Epidermal melanocyte (primary cell): ENCODE measurements at regions not wholly inside any gene's neighbourhood (a gene's known extent, or its start where the extent isn't known, plus 50 kb on each side); places are given as distances from the start of the nearest gene placed in this dataset.

Experiments
- DNase-seq: peaks from one replicate; pipeline ENCODE4 v3.0.0; 2011; ENCODE audit warnings: low spot score; ENCODE audit not compliant: insufficient read length

DNA sequence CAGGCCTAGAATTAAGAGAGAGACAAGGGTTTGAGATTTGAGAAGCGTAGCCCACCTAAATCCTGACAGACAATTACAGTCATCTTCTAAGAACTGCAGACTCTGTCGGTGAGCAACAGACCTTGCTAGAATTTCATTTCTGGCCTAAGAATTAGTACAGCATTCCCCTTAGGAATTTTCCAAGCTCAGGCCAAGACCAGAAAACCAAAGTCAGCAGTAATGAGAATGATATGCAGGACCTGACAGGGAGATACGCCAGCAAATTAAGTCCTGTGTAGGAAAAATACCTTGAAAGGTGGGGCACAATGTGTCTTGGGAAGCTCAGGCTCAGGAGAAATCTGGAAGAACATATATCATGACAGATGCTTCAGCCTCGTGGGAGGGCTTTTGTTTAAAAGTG lies 52.7 kb upstream of the HERPUD2 start:
- DNase-seq = no peak

DNA sequence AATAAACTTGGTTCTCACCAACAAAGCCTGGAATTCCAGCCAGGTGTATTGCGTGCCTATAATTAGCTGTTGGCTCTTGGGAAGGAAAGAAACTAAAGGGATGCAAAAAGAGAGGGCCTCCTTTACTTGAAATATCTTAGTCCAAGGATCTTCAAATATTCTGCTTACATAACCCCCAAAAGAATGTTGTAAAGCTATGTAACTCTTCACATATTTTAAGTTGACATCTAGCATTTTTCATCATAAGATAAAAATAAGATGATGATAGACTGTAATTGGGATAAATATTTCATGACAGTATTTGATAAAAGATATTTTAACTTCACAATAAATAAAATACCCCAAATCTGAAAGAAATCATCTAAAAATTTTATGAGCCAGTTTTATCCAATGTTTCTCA lies 52.5 kb upstream of the SEPTIN7 start:
- DNase-seq = no peak

DNA sequence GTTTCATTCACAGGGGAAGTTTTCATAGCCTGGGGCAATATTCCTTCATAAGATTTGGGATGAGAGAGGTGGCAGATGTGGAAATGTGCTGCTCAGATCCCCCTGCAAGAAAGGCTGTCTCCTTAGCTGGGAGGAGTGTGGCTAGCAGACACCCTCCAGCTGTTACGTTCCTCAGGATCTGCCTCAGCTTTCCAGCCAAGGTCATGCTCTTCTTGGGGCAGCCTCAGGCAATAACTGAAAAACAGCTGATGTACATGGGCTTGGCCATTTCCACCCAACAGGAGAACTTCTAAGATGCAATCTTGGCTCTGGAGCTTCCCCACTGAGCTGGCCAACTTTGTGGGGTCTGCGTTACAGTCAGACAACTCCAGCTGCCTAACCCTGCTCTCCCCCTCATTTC lies 51.3 kb upstream of the SEPTIN7 start:
- DNase-seq = peak; percentile 39
